ENCODE measurements at regions not wholly inside any gene's neighbourhood (a gene's known extent, or its start where the extent isn't known, plus 50 kb on each side); places are given as distances from the start of the nearest gene placed in this dataset.
A peak's percentile ranks its signal among the peaks of the same experiment; 100 is the strongest.

DNA sequence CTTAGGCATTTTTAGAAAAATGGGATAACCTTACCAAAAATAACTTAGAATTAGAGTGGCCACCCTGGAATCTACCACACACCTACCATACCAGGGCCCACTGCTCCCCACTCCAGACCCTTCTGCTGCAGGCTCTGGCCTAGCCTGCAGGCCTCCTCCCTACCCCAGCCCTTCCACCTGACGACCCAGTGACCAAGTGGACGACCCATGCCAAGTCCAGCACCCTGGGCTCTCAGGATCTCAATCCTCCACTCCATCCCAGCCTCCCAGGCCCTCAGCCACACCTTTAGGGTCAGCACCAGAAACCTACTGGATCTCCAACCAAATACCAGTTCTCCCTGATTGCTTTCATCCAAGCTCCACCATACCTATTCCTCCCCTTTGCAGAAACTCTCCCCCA, 145.8 kb downstream of the TPRA1 start:
- DNase-seq: peak; percentile 5
- H3K4me3 Mint-ChIP-seq: no peak overlapping the region
- Histone ChIP-seq H3K14ac (ENCODE audit: insufficient read depth, low read length) (no peak overlapping the region), H3K9me3 (ENCODE audit: control insufficient read depth, low read depth, low read length) (no peaks in the 10 kb centered on the region), H2AK5ac (ENCODE audit: insufficient read length, low read length) (no peak overlapping the region), H3K23ac (ENCODE audit: insufficient read length, low read depth, low read length) (no peak overlapping the region), H2BK120ac (ENCODE audit: low read depth, low read length, poor library complexity, severe bottlenecking) (no peak overlapping the region), H4K20me1 (ENCODE audit: control insufficient read depth, insufficient read depth, insufficient read length) (no peaks in the 10 kb centered on the region), H2BK20ac (ENCODE audit: low read depth, low read length, poor library complexity, severe bottlenecking) (no peak overlapping the region), H3K79me2 (ENCODE audit: insufficient read depth, low read length) (no peaks in the 10 kb centered on the region), H3K23me2 (ENCODE audit: insufficient read length, low read depth, low read length, poor library complexity, severe bottlenecking) (no peaks in the 10 kb centered on the region), H2BK5ac (ENCODE audit: insufficient read length, low read length) (no peak overlapping the region), H2BK15ac (ENCODE audit: low read depth, low read length) (no peak overlapping the region), H3K4ac (ENCODE audit: low read depth, low read length) (no peak overlapping the region), H4K91ac (ENCODE audit: insufficient read length, low read depth, low read length) (no peak overlapping the region), H3K56ac (ENCODE audit: insufficient read length, low read depth, low read length) (no peak overlapping the region), H4K5ac (ENCODE audit: insufficient read length, low read depth, low read length) (no peak overlapping the region), H2AFZ (ENCODE audit: low read length) (no peak overlapping the region), H3K18ac (ENCODE audit: insufficient read length, low read depth, low read length) (no peak overlapping the region), H3K4me1 (ENCODE audit: insufficient read depth, low read length) (no peaks in the 10 kb centered on the region), H4K8ac (replicated peaks; ENCODE audit: insufficient read length, low read depth, low read length) (no peak overlapping the region), H3K79me1 (ENCODE audit: insufficient read depth, low read depth, low read length, poor library complexity, severe bottlenecking) (no peaks in the 10 kb centered on the region), H3K9ac (ENCODE audit: extremely low read depth, insufficient read length, low read length) (no peak overlapping the region), H3K27me3 (ENCODE audit: insufficient read depth, low read length) (no peaks in the 10 kb centered on the region), H3T11ph (ENCODE audit: low read length) (no peak overlapping the region), H2BK12ac (ENCODE audit: insufficient read length, low read depth, low read length) (no peak overlapping the region), H3K27ac (ENCODE audit: insufficient read length, low read depth, low read length) (no peak overlapping the region), H3K4me2 (ENCODE audit: insufficient read depth, insufficient read length, low read length) (no peak overlapping the region)
- no CpG with 5 or more reads among the region's 2 CpGs for WGBS (ENCODE audit: extremely low coverage, insufficient read length, low lambda C conversion rate)
- no peaks in the 10 kb centered on the region for H3K4me1 Mint-ChIP-seq
- TF ChIP-seq, protein P1, sequence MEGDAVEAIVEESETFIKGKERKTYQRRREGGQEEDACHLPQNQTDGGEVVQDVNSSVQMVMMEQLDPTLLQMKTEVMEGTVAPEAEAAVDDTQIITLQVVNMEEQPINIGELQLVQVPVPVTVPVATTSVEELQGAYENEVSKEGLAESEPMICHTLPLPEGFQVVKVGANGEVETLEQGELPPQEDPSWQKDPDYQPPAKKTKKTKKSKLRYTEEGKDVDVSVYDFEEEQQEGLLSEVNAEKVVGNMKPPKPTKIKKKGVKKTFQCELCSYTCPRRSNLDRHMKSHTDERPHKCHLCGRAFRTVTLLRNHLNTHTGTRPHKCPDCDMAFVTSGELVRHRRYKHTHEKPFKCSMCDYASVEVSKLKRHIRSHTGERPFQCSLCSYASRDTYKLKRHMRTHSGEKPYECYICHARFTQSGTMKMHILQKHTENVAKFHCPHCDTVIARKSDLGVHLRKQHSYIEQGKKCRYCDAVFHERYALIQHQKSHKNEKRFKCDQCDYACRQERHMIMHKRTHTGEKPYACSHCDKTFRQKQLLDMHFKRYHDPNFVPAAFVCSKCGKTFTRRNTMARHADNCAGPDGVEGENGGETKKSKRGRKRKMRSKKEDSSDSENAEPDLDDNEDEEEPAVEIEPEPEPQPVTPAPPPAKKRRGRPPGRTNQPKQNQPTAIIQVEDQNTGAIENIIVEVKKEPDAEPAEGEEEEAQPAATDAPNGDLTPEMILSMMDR (conservative IDR thresholded peaks at IDR 0.05): no peak
- no peaks in the 10 kb centered on the region for H3K9me3 Mint-ChIP-seq
- H3K27me3 Mint-ChIP-seq (ENCODE audit: low read depth): peaks cover 6% of the 10 kb centered on the region; the same call in 1 of the 2 replicates
- H3K36me3 Mint-ChIP-seq (ENCODE audit: insufficient read depth in 1 of 3, low read depth in 3 of 3): no peaks in the 10 kb centered on the region
- no peak overlapping the region for H3K27ac Mint-ChIP-seq
